ENCODE measurements at regions not wholly inside any gene's neighbourhood (a gene's known extent, or its start where the extent isn't known, plus 50 kb on each side); places are given as distances from the start of the nearest gene placed in this dataset.
A peak's percentile ranks its signal among the peaks of the same experiment; 100 is the strongest.

DNA sequence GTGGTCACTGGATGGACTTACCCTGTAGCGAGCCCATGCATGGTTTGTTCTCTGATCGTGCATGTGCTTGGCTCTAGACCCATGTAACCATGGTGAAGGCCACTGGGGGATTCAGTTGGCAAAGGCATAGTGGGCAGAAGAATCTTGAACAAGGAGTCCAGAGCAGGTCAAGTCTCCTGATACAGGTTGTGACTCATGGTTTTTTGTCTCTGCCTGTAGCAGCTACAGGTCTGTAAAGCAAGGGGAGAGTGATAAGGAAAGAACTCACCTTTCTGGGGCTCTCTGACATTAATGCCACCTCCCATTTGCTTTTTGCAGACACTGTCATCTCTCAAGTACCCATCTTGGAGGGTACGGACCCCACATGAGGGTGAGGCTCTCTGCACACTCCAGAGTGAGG is 153.4 kb upstream of the CAMK1G start:
- Mint-ChIP-seq H3K27ac (peak overlapping the region; percentile 87), H3K9me3 (ENCODE audit: low read depth) (no peaks in the 10 kb centered on the region), H3K36me3 (ENCODE audit: insufficient read depth) (no peaks in the 10 kb centered on the region), H3K4me1 (ENCODE audit: low read depth) (peaks cover 51% of the 10 kb centered on the region), H3K4me3 (ENCODE audit: low read depth) (peak overlapping the region; percentile 72), H3K27me3 (no peaks in the 10 kb centered on the region)
- TF ChIP-seq CTCF (IDR thresholded peaks at IDR 0.05; ENCODE audit: unreplicated experiment): no peak
- no peak for DNase-seq (ENCODE audit: low spot score, unreplicated experiment)

DNA sequence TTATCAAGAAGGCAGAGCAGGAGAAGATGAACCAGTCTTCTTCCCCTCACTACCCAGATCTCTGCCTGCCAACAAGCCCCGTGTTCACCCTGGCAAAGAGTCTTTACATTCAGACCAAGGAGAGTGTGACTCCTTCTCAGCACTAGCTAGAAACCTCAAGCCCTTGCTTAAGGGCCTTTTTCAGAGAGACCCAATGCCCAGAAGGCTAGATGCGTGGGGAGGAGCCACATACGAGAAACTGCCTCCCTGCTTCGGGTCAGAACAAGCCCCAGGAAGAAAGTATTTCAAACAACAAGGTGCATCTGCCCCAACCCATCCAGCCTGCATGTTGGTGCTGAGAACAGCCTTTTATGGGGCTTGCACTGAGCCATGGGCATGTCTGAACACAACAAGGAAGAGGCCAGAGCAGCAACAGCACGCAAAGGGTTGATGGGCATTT is 152.7 kb upstream of the CAMK1G start:
- H3K27ac Mint-ChIP-seq: peak overlapping the region; percentile 87
- no peaks in the 10 kb centered on the region for H3K27me3 Mint-ChIP-seq
- peaks cover 50% of the 10 kb centered on the region for H3K4me1 Mint-ChIP-seq (ENCODE audit: low read depth)
- H3K4me3 Mint-ChIP-seq (ENCODE audit: low read depth): peak overlapping the region; percentile 72
- no peaks in the 10 kb centered on the region for H3K36me3 Mint-ChIP-seq (ENCODE audit: insufficient read depth)
- no peak for DNase-seq (ENCODE audit: low spot score, unreplicated experiment)
- TF ChIP-seq CTCF (IDR thresholded peaks at IDR 0.05; ENCODE audit: unreplicated experiment): no peak
- no peaks in the 10 kb centered on the region for H3K9me3 Mint-ChIP-seq (ENCODE audit: low read depth)

DNA sequence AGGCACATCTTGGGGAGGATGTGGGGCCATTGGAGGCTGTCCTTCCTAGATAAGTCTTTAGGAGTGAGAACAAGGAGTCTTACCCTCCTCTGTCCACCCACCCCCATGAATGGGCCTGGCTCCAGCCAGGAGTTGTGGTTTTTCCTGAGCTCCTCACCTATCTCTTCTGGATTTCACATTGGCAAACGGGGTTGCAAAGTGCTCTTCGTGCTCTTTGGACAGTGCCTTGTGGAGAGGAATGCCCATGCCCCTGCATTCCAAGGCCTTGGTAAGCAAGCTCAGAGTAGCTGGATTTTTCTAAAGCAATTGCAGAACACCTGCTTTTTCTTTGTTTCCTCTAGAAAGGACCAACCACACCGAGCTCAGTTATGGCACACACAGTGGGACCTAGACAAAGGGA is 152.1 kb upstream of the CAMK1G start:
- Mint-ChIP-seq H3K27ac (peak overlapping the region; percentile 78), H3K27me3 (no peaks in the 10 kb centered on the region), H3K4me1 (ENCODE audit: low read depth) (peaks cover 49% of the 10 kb centered on the region), H3K9me3 (ENCODE audit: low read depth) (no peaks in the 10 kb centered on the region), H3K36me3 (ENCODE audit: insufficient read depth) (no peaks in the 10 kb centered on the region), H3K4me3 (ENCODE audit: low read depth) (peak overlapping the region; percentile 72)
- no peak for TF ChIP-seq CTCF (IDR thresholded peaks at IDR 0.05; ENCODE audit: unreplicated experiment)
- no peak for DNase-seq (ENCODE audit: low spot score, unreplicated experiment)

GRCh38 chr1:209431813-209432442 is 151.6 kb upstream of the CAMK1G start:
- Mint-ChIP-seq H3K27ac (peak overlapping the region; percentile 78), H3K9me3 (ENCODE audit: low read depth) (no peaks in the 10 kb centered on the region), H3K27me3 (no peaks in the 10 kb centered on the region), H3K4me1 (ENCODE audit: low read depth) (peaks cover 49% of the 10 kb centered on the region), H3K36me3 (ENCODE audit: insufficient read depth) (no peaks in the 10 kb centered on the region), H3K4me3 (ENCODE audit: low read depth) (no peak overlapping the region)
- TF ChIP-seq CTCF (IDR thresholded peaks at IDR 0.05; ENCODE audit: unreplicated experiment): no peak
- DNase-seq (ENCODE audit: low spot score, unreplicated experiment): no peak

DNA sequence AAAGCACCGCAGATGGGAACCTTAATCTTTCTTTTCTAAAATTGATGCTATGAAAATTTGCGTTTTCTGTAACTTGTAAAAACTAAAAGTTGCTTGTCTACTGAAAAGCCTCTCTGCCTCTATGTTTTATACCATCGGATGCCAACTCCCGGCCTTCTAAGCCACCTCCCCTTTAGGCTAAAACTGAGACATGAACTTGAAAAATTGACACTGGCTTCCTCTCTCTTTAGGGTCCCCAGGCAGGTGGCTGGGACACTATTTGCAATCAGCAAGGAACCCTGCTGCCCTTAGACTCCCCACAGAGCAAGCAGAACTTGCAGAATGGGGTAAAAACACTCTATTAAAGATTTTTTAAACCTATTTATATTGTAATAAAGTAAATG is 151.1 kb upstream of the CAMK1G start:
- Mint-ChIP-seq H3K27ac (no peak overlapping the region), H3K4me1 (ENCODE audit: low read depth) (peaks cover 49% of the 10 kb centered on the region), H3K9me3 (ENCODE audit: low read depth) (no peaks in the 10 kb centered on the region), H3K36me3 (ENCODE audit: insufficient read depth) (no peaks in the 10 kb centered on the region), H3K4me3 (ENCODE audit: low read depth) (no peak overlapping the region), H3K27me3 (no peaks in the 10 kb centered on the region)
- DNase-seq (ENCODE audit: low spot score, unreplicated experiment): no peak
- TF ChIP-seq CTCF (IDR thresholded peaks at IDR 0.05; ENCODE audit: unreplicated experiment): no peak
